ENCODE measurements at regions not wholly inside any gene's neighbourhood (a gene's known extent, or its start where the extent isn't known, plus 50 kb on each side); places are given as distances from the start of the nearest gene placed in this dataset.

- TF ChIP-seq POLR2A (IDR thresholded peaks at IDR 0.05) (no peak), CTCF (IDR thresholded peaks at IDR 0.05 in 4 of 5, conservative IDR thresholded peaks at IDR 0.05 in 1 of 5) (no peak)
Observed at GRCh38 chr13:64672751-64673150, 2557.4 kb downstream of the PCDH9 start.

All from gastrocnemius medialis (tissue), 4 donors.